ENCODE measurements at regions not wholly inside any gene's neighbourhood (a gene's known extent, or its start where the extent isn't known, plus 50 kb on each side); places are given as distances from the start of the nearest gene placed in this dataset.

DNA sequence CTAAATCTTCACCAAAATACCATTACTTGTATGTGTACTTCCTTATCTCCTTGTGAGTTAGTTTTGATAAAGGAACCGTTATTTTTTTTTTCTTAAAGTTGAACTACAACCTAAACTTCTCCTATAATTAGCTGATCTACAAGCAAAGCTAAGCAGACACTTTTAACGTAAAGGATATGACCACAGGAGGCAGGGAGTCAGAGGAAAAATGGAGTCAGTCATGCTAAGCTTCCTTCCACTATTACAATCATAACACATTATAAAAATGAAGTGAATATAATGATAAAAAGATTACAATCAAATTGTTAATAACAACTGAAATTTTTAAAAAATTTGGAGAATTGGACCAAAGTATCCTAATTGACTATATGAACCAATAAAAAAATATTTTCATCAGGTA lies 892.6 kb downstream of the KCNT2 start:
- H3K79me2 ChIP-seq (ENCODE audit: control insufficient read depth, insufficient read depth, low read length) = no peaks in the 10 kb centered on the region
- BruUV-seq (replicated peaks) = no TSS peak
- in situ Hi-C loops (cut with MboI) = no loop called here
- POLR2A ChIA-PET = no interaction called here
- H2AFZ ChIP-seq (ENCODE audit: low read depth, low read length) = no peak overlapping the region
- H3K9ac ChIP-seq (ENCODE audit: insufficient read depth in 1 of 2, low read depth in 2 of 2, low read length in 2 of 2) = no peak overlapping the region
- 7% methylated on average over 2 of the region's 2 CpGs for WGBS (ENCODE audit: insufficient coverage, low coverage, missing lambda C conversion rate)
- ATAC-seq (no peak), FAIRE-seq (no peak), DNase-seq (ENCODE audit: extremely low read depth in 1 of 4, low spot score in 3 of 4) (no peak)
- H3K9me3 ChIP-seq (replicated peaks; ENCODE audit: control insufficient read depth, insufficient read depth, low read depth, low read length) = no peaks in the 10 kb centered on the region
- no peak overlapping the region for H3K4me3 ChIP-seq
- H3K27me3 ChIP-seq (ENCODE audit: control insufficient read depth in 2 of 2, insufficient read depth in 2 of 2, low read length in 2 of 2) = no peaks in the 10 kb centered on the region
- no peak overlapping the region for H3K27ac ChIP-seq (ENCODE audit: extremely low read depth, low read depth, low read length)
- CTCF ChIA-PET (ENCODE audit: low intra/inter-chr PET ratio) = no interaction called here
- no peaks in the 10 kb centered on the region for H3K9me1 ChIP-seq (ENCODE audit: control insufficient read depth, insufficient read depth, low read length)
- H3K4me1 ChIP-seq (replicated peaks in 1 of 2; ENCODE audit: control insufficient read depth in 2 of 2, insufficient read depth in 2 of 2, low read length in 2 of 2) = no peaks in the 10 kb centered on the region
- no peaks in the 10 kb centered on the region for H4K20me1 ChIP-seq (replicated peaks; ENCODE audit: control insufficient read depth, insufficient read depth, low read length)
- intact Hi-C loops (cut with micrococcal nuclease) = no loop called here
- no peaks in the 10 kb centered on the region for H3K36me3 ChIP-seq (ENCODE audit: control insufficient read depth, insufficient read depth, low read length)
- H3K4me2 ChIP-seq (ENCODE audit: insufficient read depth, low read length) = no peak overlapping the region
- TF ChIP-seq NR0B1 (IDR thresholded peaks at IDR 0.05; ENCODE audit: partially characterized antibody) = no peak
- 0 out of 2 replicates have a peak, but pooled peaks have one; percentile 46 for TF ChIP-seq GTF2A2 (tag; IDR thresholded peaks at IDR 0.05)
- no peak for TF ChIP-seq NFIX (CRISPR knock-in tag; IDR thresholded peaks at IDR 0.05; ENCODE audit: low read depth)
- TF ChIP-seq YY1 (IDR thresholded peaks at IDR 0.05; ENCODE audit: borderline replicate concordance in 1 of 3, control insufficient read depth in 1 of 3, extremely low read depth in 1 of 3, insufficient read depth in 3 of 3, insufficient read length in 1 of 3, insufficient replicate concordance in 2 of 3, low read depth in 1 of 3, low read length in 2 of 3) = no peak
- TF ChIP-seq ZBTB12 (CRISPR knock-in tag; IDR thresholded peaks at IDR 0.05) = peak; percentile 53; the same call in 1 of the 2 replicates
- no peak for TF ChIP-seq DPF2 (IDR thresholded peaks at IDR 0.05)
- TF ChIP-seq CBFA2T3 (IDR thresholded peaks at IDR 0.05) = no peak
- TF ChIP-seq, protein P1, sequence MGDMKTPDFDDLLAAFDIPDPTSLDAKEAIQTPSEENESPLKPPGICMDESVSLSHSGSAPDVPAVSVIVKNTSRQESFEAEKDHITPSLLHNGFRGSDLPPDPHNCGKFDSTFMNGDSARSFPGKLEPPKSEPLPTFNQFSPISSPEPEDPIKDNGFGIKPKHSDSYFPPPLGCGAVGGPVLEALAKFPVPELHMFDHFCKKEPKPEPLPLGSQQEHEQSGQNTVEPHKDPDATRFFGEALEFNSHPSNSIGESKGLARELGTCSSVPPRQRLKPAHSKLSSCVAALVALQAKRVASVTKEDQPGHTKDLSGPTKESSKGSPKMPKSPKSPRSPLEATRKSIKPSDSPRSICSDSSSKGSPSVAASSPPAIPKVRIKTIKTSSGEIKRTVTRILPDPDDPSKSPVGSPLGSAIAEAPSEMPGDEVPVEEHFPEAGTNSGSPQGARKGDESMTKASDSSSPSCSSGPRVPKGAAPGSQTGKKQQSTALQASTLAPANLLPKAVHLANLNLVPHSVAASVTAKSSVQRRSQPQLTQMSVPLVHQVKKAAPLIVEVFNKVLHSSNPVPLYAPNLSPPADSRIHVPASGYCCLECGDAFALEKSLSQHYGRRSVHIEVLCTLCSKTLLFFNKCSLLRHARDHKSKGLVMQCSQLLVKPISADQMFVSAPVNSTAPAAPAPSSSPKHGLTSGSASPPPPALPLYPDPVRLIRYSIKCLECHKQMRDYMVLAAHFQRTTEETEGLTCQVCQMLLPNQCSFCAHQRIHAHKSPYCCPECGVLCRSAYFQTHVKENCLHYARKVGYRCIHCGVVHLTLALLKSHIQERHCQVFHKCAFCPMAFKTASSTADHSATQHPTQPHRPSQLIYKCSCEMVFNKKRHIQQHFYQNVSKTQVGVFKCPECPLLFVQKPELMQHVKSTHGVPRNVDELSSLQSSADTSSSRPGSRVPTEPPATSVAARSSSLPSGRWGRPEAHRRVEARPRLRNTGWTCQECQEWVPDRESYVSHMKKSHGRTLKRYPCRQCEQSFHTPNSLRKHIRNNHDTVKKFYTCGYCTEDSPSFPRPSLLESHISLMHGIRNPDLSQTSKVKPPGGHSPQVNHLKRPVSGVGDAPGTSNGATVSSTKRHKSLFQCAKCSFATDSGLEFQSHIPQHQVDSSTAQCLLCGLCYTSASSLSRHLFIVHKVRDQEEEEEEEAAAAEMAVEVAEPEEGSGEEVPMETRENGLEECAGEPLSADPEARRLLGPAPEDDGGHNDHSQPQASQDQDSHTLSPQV (IDR thresholded peaks at IDR 0.05) = peak; percentile 70
- peak; percentile 68; the same call in 1 of the 2 replicates for TF ChIP-seq DDX20 (tag; IDR thresholded peaks at IDR 0.05; ENCODE audit: low read depth)
- 0 out of 2 replicates have a peak, but pooled peaks have one; percentile 20 for TF ChIP-seq POLR2H (tag; IDR thresholded peaks at IDR 0.05; ENCODE audit: low read depth)

Measured in K562 (cell line).